Prostate gland (tissue), 2 donors: ENCODE measurements at regions not wholly inside any gene's neighbourhood (a gene's known extent, or its start where the extent isn't known, plus 50 kb on each side); places are given as distances from the start of the nearest gene placed in this dataset.

Experiments
- DNase-seq: peaks from one replicate; pipeline ENCODE4 v3.0.0-alpha.2; 2019; ENCODE audit warnings: low spot score
- H3K27ac ChIP-seq, 2 donors: fragments of 200-600 bp; sonication (generic); 2 replicates each; pipeline ENCODE4 v1.5.1; 2017 to 2019
- H3K27me3 ChIP-seq: fragments of 200-600 bp; sonication (generic); replicated peaks from 2 replicates; pipeline ENCODE4 v1.5.1; 2019; ENCODE audit not compliant: insufficient read depth
- H3K36me3 ChIP-seq, 2 donors: fragments of 200-600 bp; sonication (generic); 1 replicate in 1 of 2; 2 replicates in 1 of 2; pipeline versions ENCODE4 v1.5.1 to v1.8.1; 2017 to 2019
- H3K4me1 ChIP-seq: fragments of 200-600 bp; sonication (generic); replicated peaks from 2 replicates; pipeline ENCODE4 v1.5.1; 2019
- H3K4me3 ChIP-seq, 2 donors: fragments of 200-600 bp; sonication (generic); 2 replicates each; pipeline ENCODE4 v1.5.1; 2017 to 2019
- H3K9me3 ChIP-seq: fragments of 200-600 bp; sonication (generic); 2 replicates; pipeline ENCODE4 v1.5.1; 2017
- CTCF ChIP-seq, 4 experiments: fragments of 200-600 bp in 2 of 4; fragments of 450-650 bp in 2 of 4; sonication (generic) in 2 of 4; IDR thresholded peaks; 1 replicate in 3 of 4; 2 replicates in 1 of 4; pipeline ENCODE4 v1.5.1; 2016 to 2019; ENCODE audit warnings: antibody characterized with exemption in 4 of 4, mild to moderate bottlenecking in 2 of 4, moderate library complexity in 2 of 4
- POLR2A ChIP-seq: fragments of 450-650 bp; IDR thresholded peaks from one replicate; pipeline ENCODE4 v1.6.1; 2016; ENCODE audit warnings: antibody characterized with exemption, mild to moderate bottlenecking
- POLR2AphosphoS5 ChIP-seq: sonication (generic); formaldehyde crosslinking; IDR thresholded peaks from one replicate; pipeline ENCODE4 v1.6.1; 2017; ENCODE audit warnings: antibody characterized with exemption
- WGBS: methylation state at CpG from one replicate; pipeline ENCODE4 v1.1.5; 2018; 5-methylcytosine and 5-hydroxymethylcytosine counted together
- intact Hi-C: fragments of 100-400 bp; cut with DNase I; formaldehyde crosslinking; loops from one replicate; pipeline ENCODE4 v1.14.2; 2022

GRCh38 chr3:25894101-25894500 lies 104.2 kb downstream of the OXSM start:
- no peak for TF ChIP-seq POLR2A
- no peak for TF ChIP-seq CTCF (IDR thresholded peaks at IDR 0.05)
- no peak for TF ChIP-seq POLR2AphosphoS5
- H3K36me3 ChIP-seq, result no peaks in the 10 kb centered on the region
- no peaks in the 10 kb centered on the region for H3K27me3 ChIP-seq
- no peak overlapping the region for H3K4me3 ChIP-seq
- no peak overlapping the region for H3K27ac ChIP-seq
- DNase-seq, result no peak
- 84% methylated on average over 3 of the region's 3 CpGs for WGBS
- H3K4me1 ChIP-seq, result no peaks in the 10 kb centered on the region
- intact Hi-C loops, result no loop called here
- H3K9me3 ChIP-seq, result no peaks in the 10 kb centered on the region

DNA sequence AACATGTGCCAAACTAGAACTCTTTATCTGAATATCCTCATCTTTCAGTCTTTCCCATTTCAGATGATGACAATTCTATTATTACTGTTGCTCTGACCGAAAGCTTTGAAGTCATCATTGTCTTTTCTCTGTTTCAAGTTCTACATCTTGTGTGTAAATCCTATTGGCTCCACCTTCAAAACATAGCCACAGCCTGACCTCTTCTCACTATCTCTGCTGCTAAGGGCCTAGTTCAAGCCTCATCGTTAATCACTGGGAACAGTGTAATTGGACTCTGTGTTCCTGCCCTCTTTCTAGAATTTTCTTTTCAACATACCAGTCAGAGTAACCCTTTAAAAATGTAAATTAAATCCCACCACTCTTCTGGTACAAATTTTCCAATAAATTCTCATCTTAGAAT lies 105.1 kb downstream of the OXSM start:
- Histone ChIP-seq H3K27me3 (no peaks in the 10 kb centered on the region), H3K36me3 (no peaks in the 10 kb centered on the region), H3K4me1 (no peaks in the 10 kb centered on the region), H3K9me3 (no peaks in the 10 kb centered on the region), H3K4me3 (no peak overlapping the region), H3K27ac (no peak overlapping the region)
- TF ChIP-seq POLR2A (no peak), CTCF (IDR thresholded peaks at IDR 0.05) (no peak), POLR2AphosphoS5 (no peak)
- 96% methylated on average over 2 of the region's 2 CpGs for WGBS
- DNase-seq, result no peak
- intact Hi-C loops, result no loop called here

GRCh38 chr3:25895443-25895842 lies 105.6 kb downstream of the OXSM start:
- intact Hi-C loops, result no loop called here
- no peak for TF ChIP-seq CTCF (IDR thresholded peaks at IDR 0.05)
- no peak for TF ChIP-seq POLR2A
- TF ChIP-seq POLR2AphosphoS5, result no peak
- no peak overlapping the region for H3K27ac ChIP-seq
- no peaks in the 10 kb centered on the region for H3K36me3 ChIP-seq
- H3K9me3 ChIP-seq, result no peaks in the 10 kb centered on the region
- no peaks in the 10 kb centered on the region for H3K4me1 ChIP-seq
- no peak overlapping the region for H3K4me3 ChIP-seq
- DNase-seq, result no peak
- 92% methylated on average over 3 of the region's 3 CpGs for WGBS
- H3K27me3 ChIP-seq, result no peaks in the 10 kb centered on the region

GRCh38 chr3:25897019-25897418 lies 107.1 kb downstream of the OXSM start:
- intact Hi-C loops, result no loop called here
- Histone ChIP-seq H3K36me3 (no peaks in the 10 kb centered on the region), H3K9me3 (no peaks in the 10 kb centered on the region), H3K4me1 (no peaks in the 10 kb centered on the region), H3K4me3 (no peak overlapping the region), H3K27ac (no peak overlapping the region), H3K27me3 (no peaks in the 10 kb centered on the region)
- DNase-seq, result no peak
- 76% methylated on average over 6 of the region's 6 CpGs for whole genome bisulfite sequencing
- no peak for TF ChIP-seq CTCF (IDR thresholded peaks at IDR 0.05)
- TF ChIP-seq POLR2AphosphoS5, result no peak
- no peak for TF ChIP-seq POLR2A

- H3K9me3 ChIP-seq, result no peaks in the 10 kb centered on the region
- 89% methylated on average over 2 of the region's 2 CpGs for WGBS
These were observed 109.6 kb downstream of the OXSM start for GRCh38 chr3:25899352-25900101.

More at GRCh38 chr3:25899352-25900101, 109.6 kb downstream of the OXSM start:
- intact Hi-C loops, result loop anchor here (5.0 kb wide), 1 partner anchor 813 kb away; no protein-coding TSS in a partner anchor
- no peaks in the 10 kb centered on the region for H3K27me3 ChIP-seq
- H3K4me3 ChIP-seq, result no peak overlapping the region
- H3K27ac ChIP-seq, result no peak overlapping the region
- H3K4me1 ChIP-seq, result no peaks in the 10 kb centered on the region
- H3K36me3 ChIP-seq, result no peaks in the 10 kb centered on the region
- TF ChIP-seq POLR2A (no peak), POLR2AphosphoS5 (no peak), CTCF (IDR thresholded peaks at IDR 0.05) (no peak)
- DNase-seq, result no peak
